ENCODE measurements at regions not wholly inside any gene's neighbourhood (a gene's known extent, or its start where the extent isn't known, plus 50 kb on each side); places are given as distances from the start of the nearest gene placed in this dataset.

GRCh38 chr17:73944366-73944765, 259.1 kb upstream of the RPL38 start:
- TF ChIP-seq CTCF (IDR thresholded peaks at IDR 0.05) (no peak), EZH2phosphoT487 (IDR thresholded peaks at IDR 0.05) (no peak), EZH2 (IDR thresholded peaks at IDR 0.05) (no peak)

Measured in neural progenitor cell (in vitro differentiated cells).